Neural cell (in vitro differentiated cells): ENCODE measurements at regions not wholly inside any gene's neighbourhood (a gene's known extent, or its start where the extent isn't known, plus 50 kb on each side); places are given as distances from the start of the nearest gene placed in this dataset.
"Not testable (repeated sequence)": the region's sequence is repeated elsewhere in the genome, so short reads cannot be mapped to it uniquely, and the experiment has no call there.

Experiments used
- H2AFZ ChIP-seq: fragments of 200-600, 300-800 bp; sonication (generic), shearing (Covaris generic); 2 replicates; pipeline ENCODE4 v1.6.0; 2014; ENCODE audit warnings: low read depth, mild to moderate bottlenecking, antibody characterized with exemption, low read length, moderate library complexity
- H3F3A ChIP-seq: fragments of 200-600 bp; shearing (Covaris generic); 2 replicates; pipeline ENCODE4 v1.6.1; 2016; ENCODE audit warnings: mild to moderate bottlenecking, moderate library complexity, mixed read lengths, antibody characterized with exemption, low read length; ENCODE audit not compliant: insufficient read depth, poor library complexity, severe bottlenecking
- H3K27ac ChIP-seq: fragments of 200-600, 300-800 bp; sonication (generic), shearing (Covaris generic); 2 replicates; pipeline ENCODE4 v1.5.1; 2014; ENCODE audit warnings: mild to moderate bottlenecking, low read length, moderate library complexity
- H3K27me3 ChIP-seq: fragments of 300-800, 200-600 bp; sonication (generic), shearing (Covaris generic); 2 replicates; pipeline ENCODE4 v1.6.0; 2014; ENCODE audit warnings: mild to moderate bottlenecking, low read depth, low read length, moderate library complexity; ENCODE audit not compliant: insufficient read depth
- H3K36me3 ChIP-seq: fragments of 300-800, 200-600 bp; sonication (generic), shearing (Covaris generic); 2 replicates; pipeline ENCODE4 v1.5.1; 2014; ENCODE audit warnings: mild to moderate bottlenecking, antibody characterized with exemption, low read length, moderate library complexity; ENCODE audit not compliant: insufficient read depth
- H3K4me2 ChIP-seq: fragments of 300-800, 200-600 bp; sonication (generic), shearing (Covaris generic); 2 replicates; pipeline ENCODE4 v1.6.0; 2014; ENCODE audit warnings: mild to moderate bottlenecking, low read length
- H3K4me3 ChIP-seq: fragments of 300-800, 200-600 bp; sonication (generic), shearing (Covaris generic); 2 replicates; pipeline ENCODE4 v1.5.1; 2014; ENCODE audit warnings: mild to moderate bottlenecking, low read length, moderate library complexity
- H3K79me2 ChIP-seq: fragments of 200-600 bp; shearing (Covaris generic); replicated peaks from 2 replicates; pipeline ENCODE4 v1.6.0; 2014; ENCODE audit warnings: mild to moderate bottlenecking, low read length, moderate library complexity; ENCODE audit not compliant: insufficient read depth
- H3K9ac ChIP-seq: fragments of 300-800, 200-600 bp; sonication (generic), shearing (Covaris generic); 2 replicates; pipeline ENCODE4 v1.6.1; 2016; ENCODE audit warnings: mild to moderate bottlenecking, low read length, mixed read lengths
- H3K9me2 ChIP-seq: fragments of 200-600 bp; shearing (Covaris generic); 2 replicates; pipeline ENCODE4 v1.6.1; 2016; ENCODE audit warnings: mild to moderate bottlenecking, low read length, mixed read lengths; ENCODE audit not compliant: insufficient read depth
- H3K9me3 ChIP-seq: fragments of 200-600, 300-800 bp; sonication (generic), shearing (Covaris generic); 2 replicates; pipeline ENCODE4 v1.6.1; 2016; ENCODE audit warnings: mild to moderate bottlenecking, mixed run types, low read length, moderate library complexity, mixed read lengths
- H4K20me1 ChIP-seq: fragments of 200-600 bp; shearing (Covaris generic); 2 replicates; pipeline ENCODE4 v1.6.1; 2016; ENCODE audit warnings: mild to moderate bottlenecking, mixed run types; ENCODE audit not compliant: insufficient read depth
- CTCF ChIP-seq: fragments of 450-650 bp; IDR thresholded peaks from 2 replicates; pipeline ENCODE4 v1.5.1; 2014; ENCODE audit warnings: antibody characterized with exemption, mild to moderate bottlenecking, moderate library complexity; ENCODE audit not compliant: poor library complexity, severe bottlenecking
- EP300 ChIP-seq: fragments of 450-650 bp; conservative IDR thresholded peaks from 2 replicates; pipeline ENCODE4 v1.6.1; 2014; ENCODE audit warnings: antibody characterized with exemption, mild to moderate bottlenecking, moderate library complexity; ENCODE audit not compliant: poor library complexity, severe bottlenecking
- EZH2 ChIP-seq: fragments of 200-600, 300-800 bp; shearing (Covaris generic), sonication (generic); IDR thresholded peaks from 2 replicates; pipeline ENCODE4 v1.6.1; 2014; ENCODE audit warnings: antibody characterized with exemption, low read length, borderline replicate concordance, mild to moderate bottlenecking; ENCODE audit not compliant: insufficient read depth, poor library complexity, severe bottlenecking
- MXI1 ChIP-seq: fragments of 450-650 bp; conservative IDR thresholded peaks from 2 replicates; pipeline ENCODE4 v1.6.1; 2014; ENCODE audit warnings: antibody characterized with exemption, mild to moderate bottlenecking; ENCODE audit not compliant: poor library complexity, severe bottlenecking
- POLR2AphosphoS5 ChIP-seq: IDR thresholded peaks from 2 replicates; pipeline ENCODE4 v1.6.1; 2012
- RAD21 ChIP-seq: fragments of 450-650 bp; conservative IDR thresholded peaks from 2 replicates; pipeline ENCODE4 v1.6.1; 2014; ENCODE audit warnings: antibody characterized with exemption, mild to moderate bottlenecking, moderate library complexity
- REST ChIP-seq: IDR thresholded peaks from 2 replicates; pipeline ENCODE4 v1.6.1; 2012; ENCODE audit warnings: borderline replicate concordance
- SMC3 ChIP-seq: fragments of 450-650 bp; conservative IDR thresholded peaks from 2 replicates; pipeline ENCODE4 v1.6.1; 2014; ENCODE audit warnings: antibody characterized with exemption, mild to moderate bottlenecking, moderate library complexity; ENCODE audit not compliant: poor library complexity
- TAF1 ChIP-seq: IDR thresholded peaks from 2 replicates; pipeline ENCODE4 v1.6.1; 2012; ENCODE audit warnings: low read depth

GRCh38 chr9:11701706-11702105, 991.5 kb upstream of the TYRP1 start:
- TF ChIP-seq EP300 = no peak
- no peak for TF ChIP-seq POLR2AphosphoS5
- no peak for TF ChIP-seq MXI1
- TF ChIP-seq CTCF = no peak
- TF ChIP-seq TAF1 = no peak
- TF ChIP-seq EZH2 = no peak
- TF ChIP-seq SMC3 = no peak
- no peak for TF ChIP-seq REST
- TF ChIP-seq RAD21 = no peak
- no peaks in the 10 kb centered on the region for H3K9me3 ChIP-seq
- no peaks in the 10 kb centered on the region for H3K79me2 ChIP-seq
- no peaks in the 10 kb centered on the region for H3K27me3 ChIP-seq
- H3K9me2 ChIP-seq = no peaks in the 10 kb centered on the region
- H3K36me3 ChIP-seq = no peaks in the 10 kb centered on the region
- H4K20me1 ChIP-seq = no peaks in the 10 kb centered on the region
- H3K4me2 ChIP-seq = no peak overlapping the region
- no peak overlapping the region for H2AFZ ChIP-seq
- no peak overlapping the region for H3K4me3 ChIP-seq
- H3F3A ChIP-seq = no peaks in the 10 kb centered on the region
- no peak overlapping the region for H3K27ac ChIP-seq
- H3K9ac ChIP-seq = no peak overlapping the region

- H4K20me1 ChIP-seq = no peaks in the 10 kb centered on the region
- no peaks in the 10 kb centered on the region for H3K9me3 ChIP-seq
- TF ChIP-seq POLR2AphosphoS5 (peak; percentile 86), RAD21 (no peak), EP300 (peak; percentile 85)
- no peak overlapping the region for H3K4me3 ChIP-seq
- no peak overlapping the region for H3K9ac ChIP-seq
- no peak overlapping the region for H3K4me2 ChIP-seq
- H3K27me3 ChIP-seq = no peaks in the 10 kb centered on the region
- no peaks in the 10 kb centered on the region for H3K9me2 ChIP-seq
- no peak overlapping the region for H2AFZ ChIP-seq
- no peaks in the 10 kb centered on the region for H3K36me3 ChIP-seq
- H3F3A ChIP-seq = no peaks in the 10 kb centered on the region
- H3K79me2 ChIP-seq = no peaks in the 10 kb centered on the region
- no peak overlapping the region for H3K27ac ChIP-seq
Measured at GRCh38 chr9:11702548-11702947, 990.6 kb upstream of the TYRP1 start.

DNA sequence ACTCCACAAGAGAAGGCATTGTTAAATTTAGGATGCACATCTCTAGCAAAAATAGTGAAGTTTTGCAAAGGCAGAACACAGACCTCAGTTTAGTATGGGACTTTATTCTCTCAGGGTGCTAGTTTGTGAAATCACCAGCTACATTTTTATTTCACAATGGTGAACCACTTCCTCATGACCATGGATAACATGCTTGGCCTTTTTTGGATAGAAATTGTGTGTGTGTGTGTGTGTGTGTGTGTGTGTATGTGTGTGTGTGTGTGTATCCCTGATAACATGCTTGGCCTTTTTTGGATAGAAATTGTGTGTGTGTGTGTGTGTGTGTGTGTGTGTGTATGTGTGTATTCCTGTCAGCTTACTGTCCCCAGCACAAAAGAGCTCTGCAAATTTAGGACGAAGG, 989.0 kb upstream of the TYRP1 start:
- H2AFZ ChIP-seq, H3F3A ChIP-seq, H3K27ac ChIP-seq: not testable (repeated sequence)

More for the DNA sequence above, 989.0 kb upstream of the TYRP1 start:
- not testable (repeated sequence) for H3K4me3 ChIP-seq, H3K79me2 ChIP-seq, H3K4me2 ChIP-seq, H3K36me3 ChIP-seq, H4K20me1 ChIP-seq, H3K9me2 ChIP-seq, H3K27me3 ChIP-seq, H3K9ac ChIP-seq, H3K9me3 ChIP-seq
